Type B pancreatic cell (in vitro differentiated cells): ENCODE measurements at regions not wholly inside any gene's neighbourhood (a gene's known extent, or its start where the extent isn't known, plus 50 kb on each side); places are given as distances from the start of the nearest gene placed in this dataset.

ENCODE experiments used
- DNase-seq: peaks from one replicate; pipeline ENCODE4 v3.0.0; 2021; ENCODE audit warnings: mixed read lengths; ENCODE audit not compliant: unreplicated experiment; ENCODE audit errors: extremely low spot score
- H3K27ac Mint-ChIP-seq: 2 replicates; pipeline ENCODE4 v1.8.0; 2021; ENCODE audit warnings: mild to moderate bottlenecking, mixed read lengths
- H3K27me3 Mint-ChIP-seq: 2 replicates; pipeline ENCODE4 v1.8.0; 2021; ENCODE audit warnings: mixed read lengths
- H3K36me3 Mint-ChIP-seq: 2 replicates; pipeline ENCODE4 v1.8.0; 2021; ENCODE audit warnings: mixed read lengths
- H3K4me1 Mint-ChIP-seq: one replicate; pipeline ENCODE4 v1.8.0; 2021; ENCODE audit warnings: mixed read lengths; ENCODE audit not compliant: unreplicated experiment
- H3K4me3 Mint-ChIP-seq: 2 replicates; pipeline ENCODE4 v1.8.0; 2021; ENCODE audit warnings: mild to moderate bottlenecking, mixed read lengths
- H3K9me3 Mint-ChIP-seq: 2 replicates; pipeline ENCODE4 v1.8.0; 2021; ENCODE audit warnings: mixed read lengths
- CTCF ChIP-seq: fragments of 200-600 bp; sonication (generic); conservative IDR thresholded peaks from 2 replicates; pipeline ENCODE4 v1.5.0; 2021; ENCODE audit warnings: antibody characterized with exemption, mild to moderate bottlenecking

DNA sequence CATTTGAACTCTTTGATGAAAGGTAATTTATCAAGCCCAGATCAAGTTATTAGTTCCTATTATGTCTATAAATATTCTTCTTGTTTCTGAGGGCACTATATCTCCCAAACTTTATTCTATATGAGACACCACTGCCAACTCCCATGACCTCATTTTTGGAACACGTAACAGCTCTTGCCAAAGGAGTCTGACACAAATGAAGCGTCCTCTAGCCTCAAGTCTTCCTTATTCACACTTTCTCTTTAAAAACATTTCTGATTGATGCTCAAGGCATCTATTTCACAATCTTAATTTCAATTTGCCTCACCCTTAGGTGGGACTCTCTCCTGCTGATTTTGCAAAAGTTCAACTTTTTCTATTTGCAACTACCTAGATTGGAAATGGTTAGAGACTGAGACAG, 848.4 kb downstream of the GATA3 start:
- no peak overlapping the region for H3K4me3 Mint-ChIP-seq
- no peak for TF ChIP-seq CTCF
- H3K27me3 Mint-ChIP-seq = no peaks in the 10 kb centered on the region
- DNase-seq = no peak
- no peaks in the 10 kb centered on the region for H3K4me1 Mint-ChIP-seq
- no peaks in the 10 kb centered on the region for H3K36me3 Mint-ChIP-seq
- no peak overlapping the region for H3K27ac Mint-ChIP-seq
- H3K9me3 Mint-ChIP-seq = peaks cover 4% of the 10 kb centered on the region

- Mint-ChIP-seq H3K4me3 (no peak overlapping the region), H3K27me3 (no peaks in the 10 kb centered on the region), H3K4me1 (peaks cover 4% of the 10 kb centered on the region), H3K27ac (no peak overlapping the region), H3K36me3 (no peaks in the 10 kb centered on the region), H3K9me3 (peaks cover 4% of the 10 kb centered on the region)
- DNase-seq = no peak
- no peak for TF ChIP-seq CTCF
Measured at GRCh38 chr10:8908013-8908412, 853.5 kb downstream of the GATA3 start.

GRCh38 chr10:8910314-8910713, 855.8 kb downstream of the GATA3 start:
- Mint-ChIP-seq H3K9me3 (peaks cover 6% of the 10 kb centered on the region), H3K27me3 (no peaks in the 10 kb centered on the region), H3K36me3 (no peaks in the 10 kb centered on the region), H3K4me1 (peaks cover 4% of the 10 kb centered on the region), H3K27ac (no peak overlapping the region), H3K4me3 (no peak overlapping the region)
- DNase-seq = no peak
- no peak for TF ChIP-seq CTCF

DNA sequence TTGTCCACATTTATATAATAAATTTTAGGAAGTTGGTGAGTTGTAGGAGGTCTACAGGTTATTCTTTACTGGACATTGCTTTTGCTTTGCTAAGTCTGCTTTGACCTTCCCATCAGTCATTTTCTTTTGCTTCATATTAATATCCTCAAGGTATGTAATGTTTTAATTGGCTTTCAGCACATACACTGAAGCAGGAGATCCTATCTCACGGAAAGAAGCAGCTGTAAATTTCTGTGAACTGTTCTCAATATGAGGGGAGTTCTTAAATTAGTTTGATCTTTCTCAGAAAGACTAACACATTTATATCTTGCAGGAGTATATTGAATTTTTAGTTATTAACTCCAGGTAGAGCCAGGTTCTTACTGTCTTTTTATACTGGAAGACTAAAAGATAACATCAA, 856.5 kb downstream of the GATA3 start:
- Mint-ChIP-seq H3K9me3 (peaks cover 4% of the 10 kb centered on the region), H3K36me3 (no peaks in the 10 kb centered on the region), H3K4me3 (no peak overlapping the region), H3K27me3 (no peaks in the 10 kb centered on the region), H3K27ac (no peak overlapping the region), H3K4me1 (peaks cover 4% of the 10 kb centered on the region)
- no peak for TF ChIP-seq CTCF
- no peak for DNase-seq

DNA sequence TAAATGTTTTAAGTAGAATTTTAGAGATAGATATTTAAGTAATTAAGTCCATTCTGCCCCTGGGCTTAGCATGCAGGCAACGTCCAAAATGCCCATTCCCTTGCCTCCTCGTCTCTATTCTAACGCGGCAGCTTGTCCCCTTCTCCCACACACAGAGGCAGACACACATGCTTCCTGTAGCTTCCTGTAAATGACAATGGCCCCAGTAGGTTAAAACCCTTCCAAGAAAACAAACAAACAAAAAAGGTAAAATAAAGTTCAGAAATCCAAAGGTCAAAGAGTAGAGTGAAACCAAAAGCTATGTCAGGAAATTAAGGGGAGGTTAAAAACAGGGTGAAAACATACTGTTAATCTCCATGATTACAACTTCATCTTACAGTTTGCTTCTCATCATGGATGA, 857.6 kb downstream of the GATA3 start:
- H3K9me3 Mint-ChIP-seq = peaks cover 4% of the 10 kb centered on the region
- no peak overlapping the region for H3K27ac Mint-ChIP-seq
- TF ChIP-seq CTCF = no peak
- no peak for DNase-seq
- peaks cover 4% of the 10 kb centered on the region for H3K4me1 Mint-ChIP-seq
- H3K36me3 Mint-ChIP-seq = no peaks in the 10 kb centered on the region
- no peaks in the 10 kb centered on the region for H3K27me3 Mint-ChIP-seq
- peak overlapping the region; percentile 6 for H3K4me3 Mint-ChIP-seq

- no peak overlapping the region for H3K4me3 Mint-ChIP-seq
- no peak for TF ChIP-seq CTCF
- no peak overlapping the region for H3K27ac Mint-ChIP-seq
Measured at GRCh38 chr10:8913720-8914119, 859.2 kb downstream of the GATA3 start.

More at GRCh38 chr10:8913720-8914119, 859.2 kb downstream of the GATA3 start:
- H3K27me3 Mint-ChIP-seq = no peaks in the 10 kb centered on the region
- no peaks in the 10 kb centered on the region for H3K36me3 Mint-ChIP-seq
- H3K9me3 Mint-ChIP-seq = peaks cover 4% of the 10 kb centered on the region
- DNase-seq = no peak
- H3K4me1 Mint-ChIP-seq = peaks cover 4% of the 10 kb centered on the region
